ENCODE measurements at regions not wholly inside any gene's neighbourhood (a gene's known extent, or its start where the extent isn't known, plus 50 kb on each side); places are given as distances from the start of the nearest gene placed in this dataset. TPM values are rescaled to one million over a fixed set of nuclear protein-coding genes. Genes with fewer than 3 reads are reported as not detected.

DNA sequence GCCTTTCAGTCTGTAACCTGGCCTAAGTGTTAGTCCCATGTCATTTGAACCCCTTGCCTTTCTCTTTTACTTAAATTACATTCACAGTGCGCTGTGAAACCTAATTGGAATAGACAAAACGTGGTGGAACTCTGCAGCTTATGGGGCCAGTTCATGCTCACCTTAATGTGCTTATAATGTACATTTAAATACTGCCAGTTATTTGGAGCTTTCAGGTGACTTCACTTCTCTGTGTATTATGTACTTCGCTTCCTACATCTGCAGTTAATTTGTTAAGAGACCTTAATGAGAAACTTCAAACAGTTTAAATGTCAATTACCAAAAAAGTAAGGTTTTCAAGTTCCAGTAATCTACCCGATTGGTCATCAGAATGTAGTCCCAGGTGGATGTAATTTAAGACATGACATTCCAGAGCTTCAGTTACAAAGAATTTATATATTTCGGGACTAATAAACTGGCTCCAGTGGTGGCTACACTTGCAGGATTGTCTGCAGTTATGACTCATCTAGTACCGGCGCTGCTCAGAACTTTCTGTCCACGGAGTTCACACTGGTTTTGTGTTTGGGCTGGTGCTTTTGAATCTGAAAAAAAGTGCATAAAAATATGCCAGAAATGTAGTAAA lies 125.3 kb downstream of the TM9SF2 start:
- DNase-seq (ENCODE audit: low spot score in 2 of 2) (no peak), FAIRE-seq (no peak)

DNA sequence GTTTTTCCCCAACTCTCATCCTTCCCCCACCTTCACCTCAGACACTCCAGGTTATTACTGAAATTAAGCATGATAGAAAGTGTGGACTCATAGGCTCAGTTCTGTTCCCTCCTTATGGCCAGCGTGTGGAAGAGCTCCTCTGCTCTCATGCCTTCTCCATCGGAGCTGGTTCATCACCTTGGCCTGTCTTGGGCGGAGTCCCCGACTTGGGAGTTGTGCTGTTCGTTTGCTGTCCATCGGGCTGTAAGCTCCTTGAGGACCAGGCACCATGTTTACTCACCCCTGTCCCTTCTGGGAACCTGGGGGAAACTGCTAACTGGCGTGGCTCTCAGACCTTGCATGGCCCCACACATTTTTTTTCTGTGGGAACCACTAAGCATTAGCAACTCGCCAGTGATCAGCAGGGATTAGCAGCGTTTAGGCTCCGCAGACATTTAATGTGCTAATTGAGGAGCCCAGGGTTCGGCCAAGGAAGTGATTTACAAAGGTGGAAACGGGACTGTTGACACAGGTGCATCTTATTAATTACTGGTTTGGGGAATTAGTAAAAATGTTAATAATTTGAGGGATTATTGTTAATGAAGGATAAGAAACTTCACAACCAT lies 123.8 kb downstream of the TM9SF2 start:
- FAIRE-seq (no peak), DNase-seq (ENCODE audit: low spot score in 2 of 2) (no peak)

DNA sequence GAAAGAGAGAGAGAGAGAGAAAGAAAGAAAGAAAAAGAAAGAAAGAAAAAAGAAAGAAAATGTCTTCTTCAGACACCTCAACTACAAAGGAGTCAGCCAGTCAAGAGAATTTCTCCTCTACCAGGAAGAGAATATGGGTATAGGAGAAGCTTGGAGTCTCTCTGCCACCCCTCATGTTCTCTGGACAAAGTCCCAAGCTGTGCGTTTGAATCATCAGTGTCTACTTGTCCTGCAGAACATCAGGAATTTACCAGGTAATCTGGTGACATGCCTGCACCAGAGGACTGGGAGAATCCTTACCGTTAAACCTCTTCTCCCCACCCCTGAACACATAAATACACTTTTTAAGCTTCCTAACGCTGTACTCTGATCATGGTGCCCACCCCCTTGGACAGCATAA lies 119.5 kb downstream of the TM9SF2 start:
- DNase-seq (ENCODE audit: low spot score in 2 of 2) (no peak), FAIRE-seq (no peak)

DNA sequence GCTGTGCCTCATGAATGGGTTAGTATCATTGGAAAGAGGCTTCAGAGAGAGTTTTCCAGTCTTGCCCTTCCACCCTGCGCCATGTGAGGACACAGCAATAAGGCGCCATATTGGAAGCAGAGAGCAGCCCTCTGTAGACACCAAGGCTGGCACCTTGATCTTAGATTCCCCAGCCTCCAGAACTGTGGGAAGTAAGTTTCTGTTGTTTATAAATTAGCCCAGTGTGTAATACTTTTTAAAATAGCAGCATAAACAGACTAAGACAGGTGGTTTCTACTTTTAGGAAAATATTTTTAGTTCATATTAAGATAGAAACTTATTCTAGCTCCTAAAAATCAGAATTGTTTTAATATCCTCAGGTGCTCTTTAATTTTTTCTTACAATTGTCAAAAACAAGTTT lies 117.9 kb downstream of the TM9SF2 start:
- FAIRE-seq, result no peak
- no peak for DNase-seq (ENCODE audit: low spot score in 2 of 2)

DNA sequence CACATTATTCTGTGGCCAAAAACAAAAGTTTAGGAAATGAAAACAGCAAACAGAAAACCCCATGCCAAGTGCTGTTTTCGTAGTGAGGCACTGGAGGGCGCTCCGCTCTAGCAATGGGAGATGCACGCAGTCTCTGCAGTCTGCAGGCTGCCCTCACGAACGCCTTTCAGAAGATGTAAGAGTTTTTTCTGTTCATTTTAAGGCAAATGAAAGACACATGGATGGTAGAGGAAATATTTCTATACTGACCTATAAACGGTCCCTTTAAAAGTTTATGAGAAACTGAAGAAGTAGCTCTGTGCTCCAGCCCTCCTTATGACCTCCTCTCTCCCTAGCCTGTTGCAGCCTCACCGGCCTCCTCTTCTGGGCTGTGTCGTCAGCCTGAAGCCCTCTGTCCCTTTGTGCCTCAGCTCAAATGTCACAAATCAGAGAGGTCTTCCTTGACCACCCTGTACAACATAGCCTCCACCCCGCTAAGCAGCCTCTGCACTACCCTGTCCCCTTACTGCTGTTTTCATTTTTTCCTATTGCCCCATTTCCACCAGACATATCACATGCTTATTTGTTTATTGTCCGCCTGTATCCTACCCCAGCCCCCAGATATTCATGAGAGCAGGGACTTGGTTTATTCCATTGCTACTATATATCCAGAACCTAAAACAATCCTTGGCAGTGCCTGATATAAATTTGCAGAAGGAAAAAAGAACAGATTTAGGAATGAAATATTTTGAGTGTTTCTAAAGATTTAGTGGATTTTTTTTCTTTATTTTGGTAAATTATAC lies 116.4 kb downstream of the TM9SF2 start:
- DNase-seq (ENCODE audit: low spot score in 2 of 2) (peak in 1 of 2 donors; percentile 26), FAIRE-seq (no peak)

DNA sequence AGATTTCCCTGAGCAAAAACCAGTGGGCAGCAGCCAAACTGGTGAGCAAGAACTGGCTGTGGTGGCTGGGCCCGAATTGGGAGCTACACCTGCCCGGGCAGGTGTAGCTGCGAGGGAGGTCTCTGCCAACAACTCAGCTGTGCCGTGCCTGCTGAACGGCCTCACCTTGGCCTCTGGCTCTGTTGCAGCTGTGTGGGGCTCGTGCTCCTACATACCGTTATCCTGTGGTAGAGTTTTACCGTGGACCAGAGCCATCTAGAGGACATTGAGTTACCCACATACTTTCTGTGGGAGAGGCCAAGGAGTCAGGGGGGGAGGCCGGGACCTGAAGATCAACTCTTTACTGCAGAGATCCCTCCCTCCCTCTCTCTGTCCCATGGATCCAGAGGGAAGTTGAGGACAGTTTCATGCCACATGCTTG lies 113.2 kb downstream of the TM9SF2 start:
- DNase-seq (ENCODE audit: low spot score in 2 of 2) (no peak), FAIRE-seq (no peak)

Small RNA genes in the stretch of these regions (small RNA-seq; reads per million reads assigned to genes)
- gene MIR4306 (not detected), gene RF00402 (not detected)
